Neural cell (in vitro differentiated cells): ENCODE measurements at regions not wholly inside any gene's neighbourhood (a gene's known extent, or its start where the extent isn't known, plus 50 kb on each side); places are given as distances from the start of the nearest gene placed in this dataset.

Experiments
- H2AFZ ChIP-seq: fragments of 200-600, 300-800 bp; sonication (generic), shearing (Covaris generic); 2 replicates; pipeline ENCODE4 v1.6.0; 2014; ENCODE audit warnings: low read depth, mild to moderate bottlenecking, antibody characterized with exemption, low read length, moderate library complexity
- H3F3A ChIP-seq: fragments of 200-600 bp; shearing (Covaris generic); 2 replicates; pipeline ENCODE4 v1.6.1; 2016; ENCODE audit warnings: mild to moderate bottlenecking, moderate library complexity, mixed read lengths, antibody characterized with exemption, low read length; ENCODE audit not compliant: insufficient read depth, poor library complexity, severe bottlenecking
- H3K27ac ChIP-seq: fragments of 200-600, 300-800 bp; sonication (generic), shearing (Covaris generic); 2 replicates; pipeline ENCODE4 v1.5.1; 2014; ENCODE audit warnings: mild to moderate bottlenecking, low read length, moderate library complexity
- H3K27me3 ChIP-seq: fragments of 300-800, 200-600 bp; sonication (generic), shearing (Covaris generic); 2 replicates; pipeline ENCODE4 v1.6.0; 2014; ENCODE audit warnings: mild to moderate bottlenecking, low read depth, low read length, moderate library complexity; ENCODE audit not compliant: insufficient read depth
- H3K36me3 ChIP-seq: fragments of 300-800, 200-600 bp; sonication (generic), shearing (Covaris generic); 2 replicates; pipeline ENCODE4 v1.5.1; 2014; ENCODE audit warnings: mild to moderate bottlenecking, antibody characterized with exemption, low read length, moderate library complexity; ENCODE audit not compliant: insufficient read depth
- H3K4me2 ChIP-seq: fragments of 300-800, 200-600 bp; sonication (generic), shearing (Covaris generic); 2 replicates; pipeline ENCODE4 v1.6.0; 2014; ENCODE audit warnings: mild to moderate bottlenecking, low read length
- H3K4me3 ChIP-seq: fragments of 300-800, 200-600 bp; sonication (generic), shearing (Covaris generic); 2 replicates; pipeline ENCODE4 v1.5.1; 2014; ENCODE audit warnings: mild to moderate bottlenecking, low read length, moderate library complexity
- H3K79me2 ChIP-seq: fragments of 200-600 bp; shearing (Covaris generic); replicated peaks from 2 replicates; pipeline ENCODE4 v1.6.0; 2014; ENCODE audit warnings: mild to moderate bottlenecking, low read length, moderate library complexity; ENCODE audit not compliant: insufficient read depth
- H3K9ac ChIP-seq: fragments of 300-800, 200-600 bp; sonication (generic), shearing (Covaris generic); 2 replicates; pipeline ENCODE4 v1.6.1; 2016; ENCODE audit warnings: mild to moderate bottlenecking, low read length, mixed read lengths
- H3K9me2 ChIP-seq: fragments of 200-600 bp; shearing (Covaris generic); 2 replicates; pipeline ENCODE4 v1.6.1; 2016; ENCODE audit warnings: mild to moderate bottlenecking, low read length, mixed read lengths; ENCODE audit not compliant: insufficient read depth
- H3K9me3 ChIP-seq: fragments of 200-600, 300-800 bp; sonication (generic), shearing (Covaris generic); 2 replicates; pipeline ENCODE4 v1.6.1; 2016; ENCODE audit warnings: mild to moderate bottlenecking, mixed run types, low read length, moderate library complexity, mixed read lengths
- H4K20me1 ChIP-seq: fragments of 200-600 bp; shearing (Covaris generic); 2 replicates; pipeline ENCODE4 v1.6.1; 2016; ENCODE audit warnings: mild to moderate bottlenecking, mixed run types; ENCODE audit not compliant: insufficient read depth
- EP300 ChIP-seq: fragments of 450-650 bp; conservative IDR thresholded peaks from 2 replicates; pipeline ENCODE4 v1.6.1; 2014; ENCODE audit warnings: antibody characterized with exemption, mild to moderate bottlenecking, moderate library complexity; ENCODE audit not compliant: poor library complexity, severe bottlenecking
- EZH2 ChIP-seq: fragments of 200-600, 300-800 bp; shearing (Covaris generic), sonication (generic); IDR thresholded peaks from 2 replicates; pipeline ENCODE4 v1.6.1; 2014; ENCODE audit warnings: antibody characterized with exemption, low read length, borderline replicate concordance, mild to moderate bottlenecking; ENCODE audit not compliant: insufficient read depth, poor library complexity, severe bottlenecking
- MXI1 ChIP-seq: fragments of 450-650 bp; conservative IDR thresholded peaks from 2 replicates; pipeline ENCODE4 v1.6.1; 2014; ENCODE audit warnings: antibody characterized with exemption, mild to moderate bottlenecking; ENCODE audit not compliant: poor library complexity, severe bottlenecking
- POLR2AphosphoS5 ChIP-seq: IDR thresholded peaks from 2 replicates; pipeline ENCODE4 v1.6.1; 2012
- RAD21 ChIP-seq: fragments of 450-650 bp; conservative IDR thresholded peaks from 2 replicates; pipeline ENCODE4 v1.6.1; 2014; ENCODE audit warnings: antibody characterized with exemption, mild to moderate bottlenecking, moderate library complexity
- REST ChIP-seq: IDR thresholded peaks from 2 replicates; pipeline ENCODE4 v1.6.1; 2012; ENCODE audit warnings: borderline replicate concordance
- SMC3 ChIP-seq: fragments of 450-650 bp; conservative IDR thresholded peaks from 2 replicates; pipeline ENCODE4 v1.6.1; 2014; ENCODE audit warnings: antibody characterized with exemption, mild to moderate bottlenecking, moderate library complexity; ENCODE audit not compliant: poor library complexity
- TAF1 ChIP-seq: IDR thresholded peaks from 2 replicates; pipeline ENCODE4 v1.6.1; 2012; ENCODE audit warnings: low read depth
- TF ChIP-seq, protein P1 (sequence below): fragments of 450-650 bp; IDR thresholded peaks from 2 replicates; pipeline ENCODE4 v1.5.1; 2014; ENCODE audit warnings: antibody characterized with exemption, mild to moderate bottlenecking, moderate library complexity; ENCODE audit not compliant: poor library complexity, severe bottlenecking

DNA sequence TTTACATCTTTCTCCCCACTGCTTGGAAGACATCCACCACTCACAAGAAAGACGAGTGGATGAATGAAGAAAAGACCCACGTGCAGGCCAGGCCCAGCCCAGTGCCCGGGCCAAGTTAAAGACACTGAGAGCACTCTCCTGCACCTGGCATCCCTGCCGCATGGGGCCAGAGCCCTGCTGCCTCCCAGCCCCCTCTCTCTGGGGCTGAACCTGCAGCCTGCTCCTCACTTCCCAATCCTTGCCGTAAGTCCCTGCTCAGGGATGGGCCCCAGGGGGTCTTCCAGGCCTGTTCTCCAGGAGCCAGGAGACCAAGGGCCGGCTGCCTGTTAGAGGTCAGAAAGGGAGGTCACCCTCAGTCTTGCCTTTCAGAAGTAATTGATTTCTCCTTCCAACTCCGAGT lies 168.5 kb upstream of the ZC3H12A start:
- TF ChIP-seq EZH2 = no peak
- no peak for TF ChIP-seq EP300
- TF ChIP-seq POLR2AphosphoS5 = no peak
- TF ChIP-seq REST = no peak
- TF ChIP-seq RAD21 = no peak
- TF ChIP-seq TAF1 = no peak
- TF ChIP-seq SMC3 = no peak
- TF ChIP-seq MXI1 = no peak
- TF ChIP-seq, protein P1, sequence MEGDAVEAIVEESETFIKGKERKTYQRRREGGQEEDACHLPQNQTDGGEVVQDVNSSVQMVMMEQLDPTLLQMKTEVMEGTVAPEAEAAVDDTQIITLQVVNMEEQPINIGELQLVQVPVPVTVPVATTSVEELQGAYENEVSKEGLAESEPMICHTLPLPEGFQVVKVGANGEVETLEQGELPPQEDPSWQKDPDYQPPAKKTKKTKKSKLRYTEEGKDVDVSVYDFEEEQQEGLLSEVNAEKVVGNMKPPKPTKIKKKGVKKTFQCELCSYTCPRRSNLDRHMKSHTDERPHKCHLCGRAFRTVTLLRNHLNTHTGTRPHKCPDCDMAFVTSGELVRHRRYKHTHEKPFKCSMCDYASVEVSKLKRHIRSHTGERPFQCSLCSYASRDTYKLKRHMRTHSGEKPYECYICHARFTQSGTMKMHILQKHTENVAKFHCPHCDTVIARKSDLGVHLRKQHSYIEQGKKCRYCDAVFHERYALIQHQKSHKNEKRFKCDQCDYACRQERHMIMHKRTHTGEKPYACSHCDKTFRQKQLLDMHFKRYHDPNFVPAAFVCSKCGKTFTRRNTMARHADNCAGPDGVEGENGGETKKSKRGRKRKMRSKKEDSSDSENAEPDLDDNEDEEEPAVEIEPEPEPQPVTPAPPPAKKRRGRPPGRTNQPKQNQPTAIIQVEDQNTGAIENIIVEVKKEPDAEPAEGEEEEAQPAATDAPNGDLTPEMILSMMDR = no peak
- Histone ChIP-seq H4K20me1 (no peaks in the 10 kb centered on the region), H3K4me3 (no peak overlapping the region), H3K9me3 (no peaks in the 10 kb centered on the region), H3K9me2 (no peaks in the 10 kb centered on the region), H3F3A (no peaks in the 10 kb centered on the region), H3K27me3 (no peaks in the 10 kb centered on the region), H3K9ac (no peak overlapping the region), H2AFZ (no peak overlapping the region), H3K36me3 (no peaks in the 10 kb centered on the region), H3K27ac (no peak overlapping the region), H3K4me2 (no peak overlapping the region), H3K79me2 (no peaks in the 10 kb centered on the region)

DNA sequence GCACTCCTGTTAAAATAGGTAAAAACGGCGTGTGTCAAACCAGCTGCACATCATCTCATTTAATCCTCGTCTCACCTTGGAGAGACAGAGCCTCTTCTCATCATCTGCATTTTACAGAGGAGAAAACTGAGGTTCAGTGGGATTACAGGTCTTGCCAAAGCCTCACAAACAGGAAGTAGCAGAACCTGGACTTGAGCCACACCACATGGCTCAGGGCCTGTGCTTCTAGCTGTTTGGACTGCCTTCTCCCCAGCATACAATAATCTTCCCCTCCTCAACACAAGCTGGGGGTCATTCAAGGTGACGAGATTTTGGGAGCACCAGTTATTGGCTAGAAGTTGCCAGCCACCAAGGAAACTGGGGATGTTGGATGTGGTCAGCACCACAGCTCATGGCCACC lies 167.9 kb upstream of the ZC3H12A start:
- Histone ChIP-seq H3K27ac (no peak overlapping the region), H3K9me3 (no peaks in the 10 kb centered on the region), H3K9me2 (no peaks in the 10 kb centered on the region), H3K9ac (no peak overlapping the region), H3K4me2 (no peak overlapping the region), H2AFZ (no peak overlapping the region), H3K27me3 (no peaks in the 10 kb centered on the region), H3K79me2 (no peaks in the 10 kb centered on the region), H3K36me3 (no peaks in the 10 kb centered on the region), H3F3A (no peaks in the 10 kb centered on the region), H4K20me1 (no peaks in the 10 kb centered on the region), H3K4me3 (no peak overlapping the region)
- TF ChIP-seq EZH2 (no peak), REST (no peak), EP300 (no peak), RAD21 (no peak), SMC3 (no peak), POLR2AphosphoS5 (no peak), TAF1 (no peak), MXI1 (no peak)
- TF ChIP-seq, protein P1 = no peak
